Islet precursor cell (in vitro differentiated cells): ENCODE measurements at regions not wholly inside any gene's neighbourhood (a gene's known extent, or its start where the extent isn't known, plus 50 kb on each side); places are given as distances from the start of the nearest gene placed in this dataset.
A peak's percentile ranks its signal among the peaks of the same experiment; 100 is the strongest.
"Not testable (repeated sequence)": the region's sequence is repeated elsewhere in the genome, so short reads cannot be mapped to it uniquely, and the experiment has no call there.

ENCODE experiments used
- DNase-seq: peaks from one replicate; pipeline ENCODE4 v3.0.0-alpha.2; 2018

DNA sequence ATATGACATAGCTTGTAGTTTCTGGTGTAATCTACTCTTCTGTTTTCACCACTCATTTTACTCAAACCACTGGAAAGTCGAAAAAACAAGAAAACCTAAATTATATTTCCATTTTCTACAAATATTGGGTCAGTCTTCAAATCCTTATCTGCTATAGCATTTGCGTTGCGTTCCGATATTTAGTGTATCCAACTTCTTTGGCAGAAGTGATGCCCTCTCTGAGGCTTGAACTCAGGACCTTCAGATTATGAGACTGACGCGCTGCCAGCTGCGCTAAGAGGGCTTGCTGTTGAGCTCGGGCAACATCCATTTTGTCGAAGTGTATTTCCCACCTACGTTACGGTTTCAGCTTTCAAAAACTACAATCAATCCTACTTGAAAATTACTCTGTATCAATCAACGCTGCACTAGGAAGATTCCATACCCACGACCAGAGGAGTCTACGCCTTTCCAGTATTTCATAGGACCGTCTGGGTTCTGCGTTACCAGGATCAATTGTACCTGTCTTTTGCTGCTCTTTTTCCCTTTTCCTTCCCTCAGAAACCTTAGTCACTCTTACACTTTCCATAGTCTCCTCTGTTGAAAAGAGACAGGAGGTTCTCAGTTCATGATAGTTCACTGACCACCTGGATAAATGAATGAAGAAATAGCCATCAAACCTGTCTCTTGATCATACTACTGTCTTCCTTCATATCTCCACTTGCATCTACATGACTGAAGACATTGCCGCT is 140.5 kb upstream of the ZNF322 start:
- DNase-seq: not testable (repeated sequence)

DNA sequence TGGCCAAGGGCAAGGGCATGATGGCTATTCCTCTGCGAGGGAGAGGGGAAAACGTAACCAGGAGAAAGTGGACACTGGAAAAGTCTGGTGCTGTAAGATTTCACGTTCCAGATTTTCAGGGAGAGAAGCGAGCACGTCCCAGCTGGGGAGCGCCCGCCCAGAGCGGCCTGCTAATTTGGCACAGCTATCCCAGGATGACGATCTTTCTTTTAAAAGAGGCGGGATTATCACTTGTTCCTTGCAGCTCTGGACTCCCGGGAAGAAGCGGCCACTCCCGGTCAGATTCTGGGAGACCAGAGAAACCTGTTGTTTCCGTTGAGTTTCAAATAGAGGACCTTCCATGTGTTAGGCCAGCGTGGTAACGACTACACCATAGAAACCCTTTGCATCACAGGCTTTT is 144.2 kb upstream of the ZNF322 start:
- not testable (repeated sequence) for DNase-seq

DNA sequence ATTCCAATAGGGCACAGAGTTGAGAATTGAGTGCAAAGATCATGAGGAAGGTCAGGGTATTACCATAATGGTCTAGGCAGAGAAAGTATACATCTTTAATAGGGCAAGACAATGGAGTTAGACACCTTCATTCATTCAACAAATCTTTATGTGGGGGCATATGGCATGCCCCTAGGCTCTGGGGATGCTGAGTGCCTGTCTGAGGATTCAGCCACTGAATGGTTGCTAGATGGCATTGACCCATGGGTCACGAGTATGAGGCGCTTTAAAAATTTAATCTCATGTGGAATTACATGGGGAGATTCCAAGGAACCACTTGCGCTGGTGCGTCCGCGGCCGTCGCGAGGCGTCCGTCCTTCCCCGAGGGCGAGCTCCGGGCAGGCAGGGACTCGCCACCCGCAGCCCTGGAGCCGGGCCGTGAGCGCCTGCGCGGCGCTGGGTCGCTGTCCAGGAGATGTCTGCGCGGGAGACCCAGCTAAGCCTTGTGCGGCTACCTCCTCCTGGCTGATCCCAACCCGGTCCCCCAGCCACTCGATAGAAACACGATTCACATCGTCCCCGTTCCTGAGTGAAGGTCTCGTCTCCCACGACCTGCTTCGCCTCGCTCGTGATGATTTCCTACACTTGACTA is 152.1 kb upstream of the ZNF322 start:
- DNase-seq: not testable (repeated sequence)

DNA sequence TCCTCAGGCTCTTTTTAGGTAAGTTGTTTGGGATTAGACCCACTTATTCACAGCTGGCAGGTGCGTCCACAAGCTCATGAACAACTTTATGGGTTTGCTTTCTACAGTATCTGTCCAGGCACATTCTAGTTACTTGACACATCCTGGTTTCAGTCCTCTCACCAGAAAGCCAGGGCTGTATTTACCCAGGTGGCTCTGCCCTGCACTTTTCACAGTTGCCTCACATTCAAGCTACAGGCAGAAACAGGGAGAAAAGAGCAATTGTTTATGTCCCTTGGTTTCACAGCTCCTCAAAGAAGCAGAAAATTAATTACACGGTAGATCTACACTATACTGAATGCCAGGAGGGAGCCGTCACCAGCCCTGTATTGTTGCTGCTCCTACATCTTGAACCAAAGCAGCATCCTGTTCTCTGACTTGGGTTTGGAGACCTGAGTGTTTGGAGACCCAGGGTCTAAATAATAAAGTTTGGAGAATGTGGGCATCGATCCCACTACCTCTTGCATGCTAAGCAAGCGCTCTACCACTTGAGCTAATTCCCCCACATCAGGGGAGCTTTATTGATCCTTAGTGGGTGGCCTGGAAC is 159.2 kb upstream of the ZNF322 start:
- DNase-seq: not testable (repeated sequence)

DNA sequence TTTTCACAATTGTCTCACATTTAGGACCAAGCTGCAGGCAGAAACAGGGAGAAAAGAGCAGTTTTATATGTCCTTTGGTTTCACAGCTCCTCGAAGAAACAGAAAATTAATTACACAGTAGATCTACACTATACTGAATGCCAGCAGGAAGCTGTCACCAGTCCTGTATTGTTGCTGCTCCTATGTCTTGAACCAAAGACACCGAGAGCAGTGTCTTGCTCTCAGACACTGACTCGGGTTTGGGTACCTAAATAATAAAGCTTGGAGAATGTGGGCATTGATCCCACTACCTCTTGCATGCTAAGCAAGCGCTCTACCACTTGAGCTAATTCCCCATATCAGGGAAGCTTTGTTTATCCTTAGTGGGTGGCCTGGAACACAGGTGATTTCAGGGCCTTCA is 168.4 kb upstream of the ZNF322 start:
- DNase-seq: not testable (repeated sequence)

DNA sequence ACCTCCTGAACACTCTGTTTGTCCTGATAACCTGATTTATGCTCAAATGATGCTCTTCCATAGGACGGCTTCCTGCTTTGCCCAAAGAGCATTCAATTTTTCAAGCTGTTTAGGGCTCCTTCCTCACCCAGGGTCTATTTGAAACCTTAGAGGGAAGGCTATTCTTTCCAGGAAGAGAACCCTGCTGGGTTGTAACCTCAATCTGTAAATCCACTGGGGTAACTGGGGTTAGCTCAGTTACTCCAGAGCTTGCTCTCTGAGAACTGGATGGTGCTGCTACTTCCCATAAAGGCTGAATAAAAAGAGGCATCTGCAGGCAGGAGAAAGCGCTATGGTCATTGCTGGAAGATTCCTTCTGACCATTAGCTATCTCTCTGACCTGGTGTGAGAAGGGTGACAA is 169.9 kb upstream of the ZNF322 start:
- not testable (repeated sequence) for DNase-seq

DNA sequence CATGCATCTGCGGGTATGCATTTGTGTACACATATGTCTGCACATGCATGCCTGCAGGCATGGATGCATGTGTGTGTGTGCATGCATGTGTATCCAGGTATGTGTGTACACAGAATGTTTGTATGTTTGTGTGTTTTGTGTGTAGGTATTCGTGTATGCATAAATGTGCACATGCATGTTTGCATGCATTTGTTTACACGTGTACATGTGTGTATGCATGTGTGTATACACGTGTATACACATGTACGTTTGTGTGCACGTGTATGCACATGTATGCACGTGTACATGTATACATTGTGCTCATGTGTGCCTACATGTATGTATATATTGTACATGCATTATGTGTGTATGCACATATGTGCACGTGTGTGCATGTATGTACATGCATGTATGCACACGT is 171.4 kb upstream of the ZNF322 start:
- not testable (repeated sequence) for DNase-seq

DNA sequence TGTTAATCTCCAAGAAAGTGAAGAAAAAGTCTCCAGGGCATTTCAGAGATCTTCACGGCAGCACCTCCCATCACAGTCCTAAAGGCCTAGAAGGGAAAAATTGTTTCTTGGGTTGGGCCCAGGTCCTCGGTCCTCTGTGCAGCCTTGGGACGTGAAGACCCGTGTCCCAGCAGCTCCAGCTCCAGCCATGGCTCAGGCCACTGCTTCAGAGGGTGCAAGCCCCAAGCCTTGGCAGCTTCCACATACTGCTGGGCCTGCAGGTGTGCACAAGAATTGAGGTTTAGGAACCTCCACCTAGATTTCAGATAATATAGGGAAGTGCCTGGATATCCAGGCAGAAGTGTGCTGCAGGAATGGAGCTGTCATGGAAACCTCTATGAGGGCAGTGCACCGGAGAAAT is 176.2 kb upstream of the ZNF322 start:
- not testable (repeated sequence) for DNase-seq

DNA sequence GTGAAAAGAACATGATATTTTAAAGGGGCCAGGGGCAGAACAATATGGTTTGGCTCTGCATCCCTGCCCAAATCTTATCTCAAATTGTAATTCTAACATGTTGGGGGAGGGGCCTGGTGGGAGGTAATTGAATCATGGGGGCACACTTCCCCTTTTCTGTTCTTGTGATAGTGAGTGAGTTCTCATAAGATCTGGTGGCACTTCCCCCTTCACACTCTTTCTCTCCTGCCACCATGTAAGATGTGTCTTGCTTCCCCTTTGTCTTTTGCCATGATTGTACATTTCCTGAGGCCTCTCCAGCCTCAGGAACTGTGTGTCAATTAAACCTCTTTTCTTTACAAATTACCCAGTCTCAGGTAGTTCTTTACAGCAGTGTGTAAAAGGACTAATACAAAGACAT is 177.1 kb upstream of the ZNF322 start:
- not testable (repeated sequence) for DNase-seq

DNA sequence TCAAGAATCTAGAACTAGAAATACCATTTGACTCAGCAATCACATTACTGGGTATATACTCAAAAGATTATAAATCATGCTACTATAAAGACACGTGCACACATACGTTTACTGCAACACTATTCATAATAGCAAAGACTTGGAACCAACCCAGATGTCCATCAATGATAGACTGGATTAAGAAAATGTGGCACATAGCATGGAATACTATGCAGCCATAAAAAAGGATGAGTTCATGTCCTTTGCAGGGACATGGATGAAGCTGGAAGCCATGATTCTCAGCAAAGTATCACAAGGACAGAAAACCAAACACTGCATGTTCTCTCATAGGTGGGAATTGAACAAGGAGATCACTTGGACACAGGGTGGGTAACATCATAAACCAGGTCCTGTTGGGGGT is 185.3 kb upstream of the ZNF322 start:
- not testable (repeated sequence) for DNase-seq

DNA sequence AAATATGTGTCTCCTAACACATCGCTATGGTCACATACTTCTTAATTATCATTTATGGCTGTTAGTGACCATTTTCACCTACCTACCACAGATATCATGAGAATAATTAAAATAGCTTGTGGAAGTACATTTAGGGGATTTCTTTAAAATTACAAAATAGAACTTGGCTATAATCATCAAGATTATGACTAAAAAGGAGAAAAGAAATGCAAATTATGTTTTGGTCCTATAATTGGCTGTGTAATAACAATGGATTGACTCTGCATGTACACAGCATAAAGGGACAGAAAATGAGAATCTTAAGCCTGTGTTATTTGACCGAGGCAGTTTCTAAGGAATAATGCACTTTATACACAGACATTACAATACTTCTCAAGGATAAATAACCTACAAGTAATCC is 197.7 kb upstream of the ZNF322 start:
- DNase-seq: not testable (repeated sequence)

DNA sequence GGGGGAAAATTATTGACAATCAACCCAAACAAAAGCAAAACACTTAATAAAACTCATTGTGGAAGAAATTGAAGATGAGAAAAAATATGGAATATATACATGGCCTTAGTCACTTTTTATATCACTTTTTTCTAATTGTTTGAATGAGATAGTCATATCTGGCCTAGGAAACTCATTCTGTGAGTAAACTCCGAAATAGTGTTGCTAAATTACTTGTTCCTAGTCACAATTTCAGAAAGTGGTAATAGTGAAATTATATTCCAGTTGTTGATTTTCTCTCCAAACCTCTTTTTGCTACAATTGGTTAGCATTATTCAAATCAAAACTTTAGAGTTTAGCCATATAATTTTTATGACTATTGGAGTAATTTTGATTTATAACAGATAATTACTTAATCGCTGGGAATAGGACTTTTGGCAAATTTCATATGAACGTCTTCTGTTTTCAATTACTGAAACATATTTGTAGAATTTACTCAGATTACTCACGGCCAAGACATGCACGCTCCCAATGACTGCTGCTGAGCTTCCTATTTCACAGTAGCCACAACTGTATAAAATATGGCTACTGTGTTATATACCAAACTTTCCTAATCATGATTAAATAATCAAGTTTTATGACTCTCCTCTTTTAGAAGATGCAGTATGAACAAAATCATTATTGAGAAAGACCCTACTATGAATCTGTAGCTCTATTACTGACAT is 199.7 kb upstream of the ZNF322 start:
- not testable (repeated sequence) for DNase-seq

DNA sequence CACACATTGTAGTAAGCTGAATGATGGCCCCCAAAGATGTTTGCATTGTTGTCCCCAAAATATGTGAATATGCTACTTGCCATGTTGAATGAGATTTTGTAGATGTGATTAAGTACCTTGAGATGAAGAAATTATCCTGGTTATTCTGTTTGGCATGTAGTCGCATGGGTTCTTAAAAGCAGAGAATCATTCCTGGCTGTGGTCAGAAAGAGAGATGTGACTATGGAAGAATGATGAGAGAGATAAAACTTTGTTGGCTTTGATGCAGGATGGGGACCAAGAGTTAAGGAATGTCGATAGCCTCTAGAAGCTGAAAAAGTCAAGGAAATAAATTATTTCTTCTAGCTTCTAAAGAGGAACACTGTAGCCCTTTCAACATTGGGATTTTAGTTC is 200.2 kb upstream of the ZNF322 start:
- DNase-seq: not testable (repeated sequence)

DNA sequence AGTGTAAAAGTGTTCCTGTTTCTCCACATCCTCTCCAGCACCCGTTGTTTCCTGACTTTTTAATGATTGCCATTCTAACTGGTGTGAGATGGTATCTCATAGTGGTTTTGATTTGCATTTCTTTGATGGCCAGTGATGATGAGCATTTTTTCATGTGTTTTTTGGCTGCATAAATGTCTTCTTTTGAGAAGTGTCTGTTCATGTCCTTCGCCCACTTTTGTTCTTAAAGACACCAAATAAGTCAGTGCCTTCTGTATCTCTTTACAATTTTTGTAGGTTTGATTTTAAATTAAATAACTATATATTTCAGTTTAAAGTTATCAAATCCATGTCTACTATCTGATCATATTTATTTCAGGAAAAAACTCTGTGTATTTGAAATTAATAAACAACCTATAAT is 202.4 kb upstream of the ZNF322 start:
- DNase-seq: not testable (repeated sequence)

DNA sequence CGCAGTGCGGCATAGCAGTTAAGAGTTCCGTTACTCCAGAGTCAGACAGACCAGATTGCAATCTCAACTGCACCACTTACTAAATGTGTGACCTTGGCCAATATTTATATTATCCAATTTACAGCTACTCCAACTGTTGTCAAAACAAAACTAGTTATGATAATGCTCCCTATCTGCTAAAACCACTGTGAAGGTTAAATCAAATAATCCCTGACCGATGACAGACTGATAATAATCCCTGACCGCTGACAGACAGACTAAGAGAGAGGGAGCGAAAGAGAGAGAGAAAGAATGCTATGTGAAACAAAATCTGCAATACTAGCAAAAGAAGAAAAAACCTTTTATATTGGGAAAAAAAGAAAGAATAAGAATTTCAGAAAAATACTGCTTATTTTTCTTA is 204.1 kb upstream of the ZNF322 start:
- not testable (repeated sequence) for DNase-seq

DNA sequence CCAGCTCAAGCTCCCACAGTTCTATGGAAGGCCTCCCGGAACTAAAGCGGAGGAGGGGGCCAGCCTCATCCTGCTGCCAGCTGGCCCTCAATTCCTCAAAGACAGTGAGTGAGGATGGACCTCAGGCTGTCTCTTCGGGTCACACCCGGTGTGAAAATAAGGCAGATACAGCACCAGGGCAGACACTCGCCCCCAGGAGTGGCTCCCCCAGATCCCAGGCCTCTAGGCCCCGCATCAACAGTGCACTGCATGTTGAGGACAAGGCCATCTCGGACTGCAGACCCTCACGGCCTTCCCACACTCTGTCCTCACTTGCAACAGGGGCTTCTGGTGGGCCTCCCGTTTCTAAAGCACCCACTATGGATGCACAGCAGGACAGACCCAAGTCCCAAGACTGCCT is 239.2 kb upstream of the ZNF322 start:
- DNase-seq: not testable (repeated sequence)

DNA sequence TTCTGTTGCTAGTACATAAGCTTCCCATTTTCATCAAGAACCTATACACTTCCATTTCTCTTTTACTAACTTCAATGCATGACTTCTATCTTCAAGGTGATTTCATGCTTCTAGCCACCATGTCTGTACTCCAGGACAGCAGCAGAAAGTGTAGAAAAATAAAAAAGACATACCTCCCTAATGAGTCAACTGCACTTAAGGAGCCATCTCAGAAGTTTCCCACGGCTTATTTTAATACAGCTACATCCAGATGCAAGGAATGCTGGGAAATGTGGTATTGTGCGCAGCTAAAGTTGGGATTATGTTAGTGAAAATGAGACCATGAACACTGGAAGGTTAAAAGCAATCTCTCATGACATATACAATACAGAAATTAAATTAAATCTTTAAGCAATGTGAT is 264.7 kb upstream of the ZNF322 start:
- DNase-seq: not testable (repeated sequence)

DNA sequence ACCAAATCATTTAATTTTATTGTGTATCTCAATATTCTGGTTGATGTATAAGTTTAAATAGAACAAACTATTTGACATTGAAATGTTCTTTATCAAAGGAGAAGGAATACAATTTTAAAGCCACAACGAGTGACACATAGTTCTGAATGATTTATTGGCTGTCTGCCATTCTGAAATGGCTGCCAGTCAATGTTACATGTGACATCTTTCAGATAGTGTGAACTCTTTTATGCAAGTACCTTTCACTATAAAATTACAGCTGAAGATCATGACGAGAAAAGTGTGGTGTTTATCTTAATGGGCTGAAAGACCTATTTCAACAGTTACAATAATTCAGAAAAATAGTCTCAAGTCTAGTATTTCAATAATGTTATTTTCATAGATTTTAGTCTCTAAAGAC is 268.6 kb upstream of the ZNF322 start:
- not testable (repeated sequence) for DNase-seq

DNA sequence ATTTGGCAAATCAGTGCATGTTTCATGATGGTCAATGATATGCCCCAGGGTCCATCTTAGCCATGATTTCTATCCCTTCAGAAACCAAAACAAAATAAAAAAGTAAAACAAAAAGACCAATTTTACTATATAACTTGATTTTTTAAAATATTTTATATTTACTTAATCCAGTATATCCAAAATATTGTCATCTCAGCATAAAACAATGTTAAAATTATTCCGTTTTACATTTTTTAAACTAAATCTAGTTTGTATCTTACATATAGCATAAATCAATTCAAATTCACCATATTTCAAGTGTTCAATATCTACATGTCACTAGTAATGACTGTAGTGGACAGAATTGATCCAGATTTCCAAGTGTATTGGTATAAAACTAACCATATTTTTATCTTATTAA is 277.7 kb upstream of the ZNF322 start:
- DNase-seq: not testable (repeated sequence)

DNA sequence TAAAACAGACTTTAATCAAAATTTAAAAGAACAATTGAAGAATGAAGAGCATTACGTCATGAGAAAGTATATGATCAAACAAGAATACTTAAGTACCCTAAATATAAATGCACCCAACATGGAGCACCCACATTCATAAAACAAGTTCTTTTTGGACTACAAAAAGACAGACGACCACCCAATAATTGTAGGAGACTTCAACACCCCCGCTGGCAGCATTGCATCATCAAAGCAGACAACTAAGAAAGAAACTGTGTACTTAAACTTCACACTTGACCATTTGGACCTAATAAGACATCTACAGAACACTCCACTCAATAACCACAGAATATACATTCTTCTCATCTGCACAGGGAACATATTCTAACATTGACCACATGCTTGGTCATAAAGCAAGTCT is 291.7 kb upstream of the ZNF322 start:
- not testable (repeated sequence) for DNase-seq

DNA sequence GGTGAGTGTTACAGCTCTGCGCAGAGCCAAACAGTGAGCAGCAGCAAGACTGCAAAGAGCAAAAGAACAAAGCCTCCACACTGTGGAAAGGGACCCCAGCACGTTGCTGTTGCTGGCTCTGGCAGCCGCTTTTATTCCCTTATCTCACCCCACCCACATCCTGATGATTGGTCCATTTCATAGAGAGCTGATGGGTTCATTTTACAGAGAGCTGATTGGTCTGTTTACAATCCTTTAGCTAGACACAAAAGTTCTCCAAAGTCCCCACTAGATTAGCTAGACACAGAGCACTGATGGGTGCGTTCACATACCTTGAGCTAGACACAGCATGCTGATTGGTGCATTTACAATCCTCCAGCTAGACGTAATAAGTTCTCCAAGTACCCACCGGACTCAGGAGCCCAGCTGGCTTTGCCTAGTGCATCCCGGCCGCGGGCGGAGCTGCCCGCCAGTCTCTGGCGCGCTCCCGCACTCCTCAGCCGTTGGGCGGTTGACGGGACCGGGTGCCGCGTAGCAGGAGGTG is 291.4 kb upstream of the PRSS16 start:
- peak; percentile 92 for DNase-seq

DNA sequence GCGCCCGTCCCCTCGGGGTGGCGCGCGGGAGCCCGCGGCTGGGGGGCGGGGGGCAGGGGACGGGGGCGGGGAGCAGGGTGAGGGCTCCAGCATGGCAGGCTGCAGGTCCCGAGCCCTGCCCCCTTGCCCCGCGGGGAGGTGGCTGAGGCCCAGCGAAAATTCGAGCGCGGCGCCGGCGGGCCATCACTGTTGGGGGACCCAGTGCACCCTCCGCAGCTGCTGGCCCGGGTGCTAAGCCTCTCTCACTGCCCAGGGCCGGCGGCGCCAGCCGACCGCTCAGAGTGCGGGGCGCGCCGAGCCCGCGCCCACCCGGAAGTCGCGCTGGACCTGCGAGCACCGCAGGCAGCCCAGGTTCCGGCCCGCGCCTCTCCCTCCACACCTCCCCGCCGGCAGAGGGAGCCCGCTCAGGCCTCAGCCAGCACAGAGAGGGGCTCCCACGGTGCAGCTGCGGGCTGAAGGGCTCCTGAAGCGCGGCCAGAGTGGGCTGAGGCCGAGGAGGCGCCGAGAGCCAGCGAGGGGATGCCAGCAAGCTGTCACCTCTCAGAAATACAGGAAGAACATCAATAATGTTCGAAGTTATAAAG is 290.8 kb upstream of the PRSS16 start:
- DNase-seq: peak; percentile 78
